ENCODE measurements at regions not wholly inside any gene's neighbourhood (a gene's known extent, or its start where the extent isn't known, plus 50 kb on each side); places are given as distances from the start of the nearest gene placed in this dataset.

GRCh38 chr4:45349859-45350258 lies 623.5 kb upstream of the GNPDA2 start:
- TF ChIP-seq CTCF (IDR thresholded peaks at IDR 0.05), result no peak
- no peak for TF ChIP-seq POLR2A (IDR thresholded peaks at IDR 0.05)
